HCT116 (cell line): ENCODE measurements at regions not wholly inside any gene's neighbourhood (a gene's known extent, or its start where the extent isn't known, plus 50 kb on each side); places are given as distances from the start of the nearest gene placed in this dataset.

Experiments used
- ATAC-seq: fragments of 200-7000 bp; cut with Tn5 transposase; 2 replicates; pipeline ENCODE4 v1.9.1; 2020; ENCODE audit warnings: mild to moderate bottlenecking, moderate library complexity
- BruUV-seq: library from RNA; stranded (reverse); fragments of 400-500 nt; replicated peaks from 2 replicates; lab custom pipeline; 2021; lab: Mats Ljungman, UMichigan
- CTCF ChIA-PET: fragments of 300-600 bp; sonication (Branson Sonifier 250); formaldehyde crosslinking; loops from one replicate; lab custom pipeline; 2021; ENCODE audit warnings: antibody characterized with exemption; lab: Charles Lee
- POLR2A ChIA-PET: fragments of 300-600, 350-600 bp; sonication (Branson Sonifier 250); formaldehyde crosslinking; loops from one replicate; lab custom pipeline; 2021; ENCODE audit warnings: antibody characterized with exemption; lab: Charles Lee
- RAD21 ChIA-PET, 2 experiments: fragments of 300-600 bp; sonication (Branson Sonifier 250); formaldehyde crosslinking; loops; one replicate each; lab custom pipeline; 2023; ENCODE audit warnings: low total read pairs in 2 of 2; ENCODE audit not compliant: uncharacterized antibody in 2 of 2, unreplicated experiment in 2 of 2, low non-redundant PET in 1 of 2; lab: Charles Lee
- DNase-seq: peaks from one replicate; pipeline ENCODE4 v3.0.0-alpha.2; 2010; ENCODE audit warnings: low read depth, low spot score
- H2AFZ ChIP-seq: fragments of 200-600 bp; shearing (Covaris generic), sonication (generic); 2 replicates; pipeline ENCODE4 v1.6.1; 2017; ENCODE audit warnings: low read depth, mixed run types, mixed read lengths, antibody characterized with exemption, low read length; ENCODE audit not compliant: poor library complexity, severe bottlenecking
- H3K27ac ChIP-seq: 2 replicates; pipeline ENCODE4 v1.5.1; 2012; ENCODE audit warnings: low read depth, low read length
- H3K27me3 ChIP-seq: fragments of 200-600 bp; sonication (generic); 2 replicates; pipeline ENCODE4 v1.6.1; 2016; ENCODE audit warnings: mixed run types, low read length, mixed read lengths; ENCODE audit not compliant: insufficient read depth
- H3K36me3 ChIP-seq, 2 experiments: fragments of 200-500 bp in 1 of 2; fragments of 200-600 bp in 1 of 2; sonication (Bioruptor generic) in 1 of 2; sonication (generic) in 1 of 2; 2 replicates each; pipeline versions ENCODE4 v1.5.1 to v1.6.1; 2014 to 2016; ENCODE audit warnings: low read length in 2 of 2, inconsistent platforms in 1 of 2, mixed read lengths in 1 of 2, mixed run types in 1 of 2; ENCODE audit not compliant: insufficient read depth in 2 of 2, control insufficient read depth in 1 of 2
- H3K4me1 ChIP-seq, 2 experiments: fragments of 200-600 bp in 1 of 2; sonication (generic) in 1 of 2; 2 replicates each; pipeline versions ENCODE4 v1.5.1 to v1.6.1; 2012 to 2017; ENCODE audit warnings: low read length in 2 of 2, inconsistent platforms in 1 of 2, mild to moderate bottlenecking in 1 of 2, mixed read lengths in 1 of 2, mixed run types in 1 of 2, moderate library complexity in 1 of 2; ENCODE audit not compliant: insufficient read depth in 2 of 2, control insufficient read depth in 1 of 2
- H3K4me2 ChIP-seq: fragments of 200-600 bp; sonication (generic); 2 replicates; pipeline ENCODE4 v1.6.1; 2017; ENCODE audit warnings: mixed run types, low read length, mixed read lengths
- H3K4me3 ChIP-seq, 2 experiments: fragments of 200-600 bp in 1 of 2; sonication (generic) in 1 of 2; replicated peaks in 1 of 2; 2 replicates each; pipeline ENCODE4 v1.5.1; 2011 to 2016; ENCODE audit warnings: low read length in 2 of 2, control low read depth in 1 of 2, low read depth in 1 of 2, mild to moderate bottlenecking in 1 of 2, mixed read lengths in 1 of 2, mixed run types in 1 of 2
- H3K79me2 ChIP-seq: fragments of 200-600 bp; sonication (generic); 2 replicates; pipeline ENCODE4 v1.6.1; 2017; ENCODE audit warnings: mild to moderate bottlenecking, mixed run types, low read length, moderate library complexity, mixed read lengths; ENCODE audit not compliant: insufficient read depth
- H3K9ac ChIP-seq: fragments of 200-600 bp; sonication (generic); 2 replicates; pipeline ENCODE4 v1.6.1; 2016; ENCODE audit warnings: low read length, mixed read lengths
- H3K9me2 ChIP-seq: fragments of 200-600 bp; sonication (generic), shearing (Covaris generic); 2 replicates; pipeline ENCODE4 v1.6.1; 2017; ENCODE audit warnings: mixed run types, mild to moderate bottlenecking, moderate library complexity; ENCODE audit not compliant: insufficient read depth
- H3K9me3 ChIP-seq, 2 experiments: fragments of 200-500 bp in 1 of 2; fragments of 200-600 bp in 1 of 2; sonication (Bioruptor generic) in 1 of 2; sonication (generic) in 1 of 2; 2 replicates each; pipeline ENCODE4 v1.6.1; 2014 to 2017; ENCODE audit warnings: low read length in 2 of 2, mixed read lengths in 2 of 2, inconsistent platforms in 1 of 2, low read depth in 1 of 2, mild to moderate bottlenecking in 1 of 2, mixed run types in 1 of 2, moderate library complexity in 1 of 2; ENCODE audit not compliant: control insufficient read depth in 1 of 2, insufficient read depth in 1 of 2
- H4K20me1 ChIP-seq: fragments of 200-600 bp; sonication (generic), shearing (Covaris generic); 2 replicates; pipeline ENCODE4 v1.6.1; 2017; ENCODE audit warnings: mixed run types, mild to moderate bottlenecking, moderate library complexity; ENCODE audit not compliant: insufficient read depth
- CTCF ChIP-seq, 3 experiments: fragments of 200-600 bp in 1 of 3; sonication (generic) in 1 of 3; IDR thresholded peaks in 2 of 3; conservative IDR thresholded peaks in 1 of 3; 2 replicates each; pipeline ENCODE4 v1.5.1; 2012 to 2017; ENCODE audit warnings: low read depth in 2 of 3, low read length in 2 of 3, antibody characterized with exemption in 1 of 3, borderline replicate concordance in 1 of 3, control low read depth in 1 of 3, mild to moderate bottlenecking in 1 of 3, mixed read lengths in 1 of 3, mixed run types in 1 of 3, moderate library complexity in 1 of 3; ENCODE audit not compliant: insufficient read depth in 1 of 3
- EGR1 ChIP-seq: IDR thresholded peaks from 2 replicates; pipeline ENCODE4 v1.6.1; 2012; ENCODE audit warnings: low read depth
- ELF1 ChIP-seq: IDR thresholded peaks from 2 replicates; pipeline ENCODE4 v1.6.1; 2012; ENCODE audit warnings: low read depth, borderline replicate concordance
- EZH2phosphoT487 ChIP-seq: fragments of 200-600 bp; IDR thresholded peaks from 2 replicates; pipeline ENCODE4 v1.6.1; 2018; ENCODE audit warnings: antibody characterized with exemption, borderline replicate concordance
- JUND ChIP-seq: IDR thresholded peaks from 2 replicates; pipeline ENCODE4 v1.6.1; 2012
- POLR2A ChIP-seq: IDR thresholded peaks from 2 replicates; pipeline ENCODE4 v1.7.0; 2011; ENCODE audit warnings: borderline replicate concordance; ENCODE audit not compliant: insufficient read depth, insufficient read length; ENCODE audit errors: extremely low read depth
- SP1 ChIP-seq: IDR thresholded peaks from 2 replicates; pipeline ENCODE4 v1.6.1; 2012; ENCODE audit warnings: low read depth
- intact Hi-C: fragments of 100-400 bp; cut with micrococcal nuclease; formaldehyde crosslinking; loops from 2 replicates; pipeline ENCODE4 v1.10.0; 2022
- TF ChIP-seq, protein P1 (sequence below): IDR thresholded peaks from 2 replicates; pipeline ENCODE4 v1.6.1; 2011; ENCODE audit warnings: mild to moderate bottlenecking, low read length, moderate library complexity; ENCODE audit not compliant: insufficient replicate concordance; ENCODE audit errors: extremely low read depth

DNA sequence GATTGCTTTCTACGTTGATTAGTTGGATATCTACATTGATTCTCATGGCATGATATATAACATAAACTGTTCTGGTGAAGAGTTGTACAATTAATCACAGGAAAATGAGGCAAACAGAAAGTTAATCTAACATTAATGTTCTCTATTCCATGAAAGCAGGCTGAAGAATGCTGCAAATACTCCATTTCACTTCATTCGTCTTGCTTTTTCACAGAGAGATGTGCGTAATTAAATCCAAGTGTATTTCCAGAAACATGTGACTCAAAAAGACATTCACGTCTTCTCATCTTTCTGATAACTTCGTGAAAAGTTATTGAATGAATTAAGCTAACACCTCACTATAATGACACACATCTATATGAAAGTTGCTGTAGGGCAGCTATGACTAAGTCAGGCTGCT lies 1471.5 kb downstream of the DPP10 start:
- DNase-seq (no peak), ATAC-seq (no peak)
- Histone ChIP-seq H3K36me3 (no peaks in the 10 kb centered on the region), H3K27me3 (no peaks in the 10 kb centered on the region), H3K4me2 (no peak overlapping the region), H3K4me3 (no peak overlapping the region), H3K79me2 (no peaks in the 10 kb centered on the region), H3K9me2 (no peaks in the 10 kb centered on the region), H4K20me1 (no peaks in the 10 kb centered on the region), H2AFZ (no peak overlapping the region), H3K9ac (no peak overlapping the region), H3K9me3 (peaks cover 3 to 22% of the 10 kb centered on the region in 2 experiments; a peak in 2 of 4 replicates), H3K4me1 (no peaks in the 10 kb centered on the region), H3K27ac (no peak overlapping the region)
- POLR2A ChIA-PET = no interaction called here
- intact Hi-C loops = no loop called here
- RAD21 ChIA-PET = no interaction called here
- BruUV-seq = no TSS peak
- TF ChIP-seq CTCF (IDR thresholded peaks at IDR 0.05 in 2 of 3, conservative IDR thresholded peaks at IDR 0.05 in 1 of 3; ENCODE audit: borderline replicate concordance in 1 of 3, insufficient read depth in 1 of 3, low read depth in 2 of 3, low read length in 2 of 3) (no peak), EZH2phosphoT487 (no peak), POLR2A (no peak), ELF1 (no peak), EGR1 (no peak), JUND (no peak), SP1 (no peak)
- CTCF ChIA-PET = no interaction called here

DNA sequence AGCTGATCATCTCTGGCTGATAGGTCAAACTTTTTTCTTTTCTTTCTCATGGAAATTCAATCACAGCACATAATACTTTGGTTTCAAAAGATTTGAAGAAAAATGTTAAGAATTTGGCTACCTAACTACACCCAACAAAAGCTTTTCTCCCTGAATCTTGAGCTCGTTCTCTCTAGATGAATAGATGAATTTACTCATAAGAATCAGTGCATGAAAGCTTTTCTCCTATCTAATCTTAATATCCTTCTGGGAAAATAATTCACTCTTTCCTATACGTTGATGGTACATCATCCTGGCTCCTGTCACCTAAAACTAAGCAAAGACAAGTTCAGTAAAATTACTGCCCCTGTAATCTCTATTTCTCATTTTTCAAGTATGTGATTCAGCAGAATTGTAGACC lies 1479.1 kb downstream of the DPP10 start:
- Histone ChIP-seq H3K4me2 (no peak overlapping the region), H3K9me3 (peaks cover 6 to 26% of the 10 kb centered on the region in 2 experiments; a peak in 3 of 4 replicates), H3K27ac (no peak overlapping the region), H3K36me3 (no peaks in the 10 kb centered on the region), H4K20me1 (no peaks in the 10 kb centered on the region), H3K27me3 (no peaks in the 10 kb centered on the region), H3K4me3 (no peak overlapping the region), H3K9ac (no peak overlapping the region), H3K4me1 (no peaks in the 10 kb centered on the region), H3K9me2 (no peaks in the 10 kb centered on the region), H2AFZ (no peak overlapping the region)
- ChIA-PET POLR2A (no interaction called here), RAD21 (no interaction called here), CTCF (no interaction called here)
- no TSS peak for BruUV-seq
- no peak for ATAC-seq
- DNase-seq = no peak
- intact Hi-C loops = no loop called here
- TF ChIP-seq, protein P1, sequence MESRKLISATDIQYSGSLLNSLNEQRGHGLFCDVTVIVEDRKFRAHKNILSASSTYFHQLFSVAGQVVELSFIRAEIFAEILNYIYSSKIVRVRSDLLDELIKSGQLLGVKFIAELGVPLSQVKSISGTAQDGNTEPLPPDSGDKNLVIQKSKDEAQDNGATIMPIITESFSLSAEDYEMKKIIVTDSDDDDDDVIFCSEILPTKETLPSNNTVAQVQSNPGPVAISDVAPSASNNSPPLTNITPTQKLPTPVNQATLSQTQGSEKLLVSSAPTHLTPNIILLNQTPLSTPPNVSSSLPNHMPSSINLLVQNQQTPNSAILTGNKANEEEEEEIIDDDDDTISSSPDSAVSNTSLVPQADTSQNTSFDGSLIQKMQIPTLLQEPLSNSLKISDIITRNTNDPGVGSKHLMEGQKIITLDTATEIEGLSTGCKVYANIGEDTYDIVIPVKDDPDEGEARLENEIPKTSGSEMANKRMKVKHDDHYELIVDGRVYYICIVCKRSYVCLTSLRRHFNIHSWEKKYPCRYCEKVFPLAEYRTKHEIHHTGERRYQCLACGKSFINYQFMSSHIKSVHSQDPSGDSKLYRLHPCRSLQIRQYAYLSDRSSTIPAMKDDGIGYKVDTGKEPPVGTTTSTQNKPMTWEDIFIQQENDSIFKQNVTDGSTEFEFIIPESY = no peak
- TF ChIP-seq SP1 = no peak
- TF ChIP-seq ELF1 = no peak
- TF ChIP-seq, all 23 proteins: peak for 0
- no peaks in the 10 kb centered on the region for H3K79me2 ChIP-seq
